GM19455 (cell line): ENCODE measurements at regions not wholly inside any gene's neighbourhood (a gene's known extent, or its start where the extent isn't known, plus 50 kb on each side); places are given as distances from the start of the nearest gene placed in this dataset.
"Not testable (repeated sequence)": the region's sequence is repeated elsewhere in the genome, so short reads cannot be mapped to it uniquely, and the experiment has no call there.

Source experiments
- ATAC-seq: cut with Tn5 transposase; IDR thresholded peaks from one replicate; pipeline ENCODE4 v1.9.1; 2021; ENCODE audit not compliant: unreplicated experiment

- ATAC-seq: no peak
Observed at GRCh38 chr17:27200476-27200875, 93.4 kb upstream of the WSB1 start.

- no peak for ATAC-seq
Observed at GRCh38 chr17:27203241-27203640, 90.7 kb upstream of the WSB1 start.

GRCh38 chr17:27206447-27206846 is 87.5 kb upstream of the WSB1 start:
- no peak for ATAC-seq

- no peak for ATAC-seq
Observed at GRCh38 chr17:27207073-27207513, 86.8 kb upstream of the WSB1 start.

GRCh38 chr17:27208370-27208769 is 85.5 kb upstream of the WSB1 start:
- not testable (repeated sequence) for ATAC-seq

GRCh38 chr17:27209316-27209715 is 84.6 kb upstream of the WSB1 start:
- no peak for ATAC-seq

- ATAC-seq: not testable (repeated sequence)
Observed at GRCh38 chr17:27210809-27211208, 83.1 kb upstream of the WSB1 start.

GRCh38 chr17:27216836-27217235 is 77.1 kb upstream of the WSB1 start:
- no peak for ATAC-seq

- ATAC-seq: peak; percentile 59
Observed at GRCh38 chr17:27217631-27218030, 76.3 kb upstream of the WSB1 start.

GRCh38 chr17:27218041-27218440 is 75.9 kb upstream of the WSB1 start:
- ATAC-seq: no peak

GRCh38 chr17:27218719-27219488 is 75.0 kb upstream of the WSB1 start:
- ATAC-seq: peak; percentile 76

- ATAC-seq: no peak
Observed at GRCh38 chr17:27222515-27222914, 71.4 kb upstream of the WSB1 start.

GRCh38 chr17:27224526-27225315 is 69.2 kb upstream of the WSB1 start:
- ATAC-seq: no peak

- no peak for ATAC-seq
Observed at GRCh38 chr17:27226611-27227230, 67.2 kb upstream of the WSB1 start.

GRCh38 chr17:27230996-27231395 is 62.9 kb upstream of the WSB1 start:
- ATAC-seq: no peak

GRCh38 chr17:27232328-27232727 is 61.6 kb upstream of the WSB1 start:
- ATAC-seq: no peak

GRCh38 chr17:27233059-27233458 is 60.9 kb upstream of the WSB1 start:
- ATAC-seq: no peak

GRCh38 chr17:27233776-27234175 is 60.1 kb upstream of the WSB1 start:
- ATAC-seq: no peak

GRCh38 chr17:27236717-27237315 is 57.1 kb upstream of the WSB1 start:
- ATAC-seq: no peak

GRCh38 chr17:27237890-27238289 is 56.0 kb upstream of the WSB1 start:
- ATAC-seq: no peak

- ATAC-seq: peak; percentile 56
Observed at GRCh38 chr17:27239046-27239445, 54.9 kb upstream of the WSB1 start.
